WTC11 (cell line): ENCODE measurements at regions not wholly inside any gene's neighbourhood (a gene's known extent, or its start where the extent isn't known, plus 50 kb on each side); places are given as distances from the start of the nearest gene placed in this dataset.

ENCODE experiments used
- ATF1 ChIP-seq: sonication (generic); formaldehyde crosslinking; IDR thresholded peaks from 2 replicates; pipeline ENCODE4 v1.8.1; 2023; ENCODE audit warnings: mild to moderate bottlenecking, moderate library complexity, missing genetic modification reagents
- CREM ChIP-seq: sonication (generic); formaldehyde crosslinking; IDR thresholded peaks from 2 replicates; pipeline ENCODE4 v1.8.1; 2022; ENCODE audit warnings: mild to moderate bottlenecking, missing genetic modification reagents, moderate library complexity
- CTCF ChIP-seq: fragments of 200-600 bp; IDR thresholded peaks from 2 replicates; pipeline ENCODE4 v1.8.0; 2022; ENCODE audit warnings: antibody characterized with exemption
- JUN ChIP-seq: sonication (generic); formaldehyde crosslinking; IDR thresholded peaks from 2 replicates; pipeline ENCODE4 v1.8.0; 2023; ENCODE audit warnings: mild to moderate bottlenecking, missing genetic modification reagents
- NFE2L1 ChIP-seq: sonication (generic); formaldehyde crosslinking; IDR thresholded peaks from 2 replicates; pipeline ENCODE4 v1.8.1; 2023; ENCODE audit warnings: missing genetic modification reagents
- NR3C1 ChIP-seq: sonication (generic); formaldehyde crosslinking; conservative IDR thresholded peaks from 2 replicates; pipeline ENCODE4 v1.8.1; 2023; ENCODE audit warnings: low read depth, mild to moderate bottlenecking, missing genetic modification reagents
- SP1 ChIP-seq: sonication (generic); formaldehyde crosslinking; conservative IDR thresholded peaks from 2 replicates; pipeline ENCODE4 v1.8.1; 2022; ENCODE audit warnings: missing genetic modification reagents
- TEAD4 ChIP-seq: sonication (generic); formaldehyde crosslinking; IDR thresholded peaks from 2 replicates; pipeline ENCODE4 v1.8.0; 2022; ENCODE audit warnings: mild to moderate bottlenecking, missing genetic modification reagents
- USF2 ChIP-seq: sonication (generic); formaldehyde crosslinking; IDR thresholded peaks from 2 replicates; pipeline ENCODE4 v1.8.1; 2023; ENCODE audit warnings: mild to moderate bottlenecking, missing genetic modification reagents, moderate library complexity
- TF ChIP-seq, protein P1 (sequence below): sonication (generic); formaldehyde crosslinking; IDR thresholded peaks from 2 replicates; pipeline ENCODE4 v1.8.0; 2022; ENCODE audit warnings: missing genetic modification reagents

GRCh38 chr18:29062921-29063320, 886.0 kb upstream of the CDH2 start:
- TF ChIP-seq CTCF (no peak), TEAD4 (CRISPR knock-in tag) (no peak), NR3C1 (CRISPR knock-in tag) (no peak), USF2 (CRISPR knock-in tag) (no peak), NFE2L1 (CRISPR knock-in tag) (no peak), ATF1 (CRISPR knock-in tag) (no peak), SP1 (no peak), CREM (CRISPR knock-in tag) (no peak), JUN (CRISPR knock-in tag) (no peak)
- TF ChIP-seq, protein P1, sequence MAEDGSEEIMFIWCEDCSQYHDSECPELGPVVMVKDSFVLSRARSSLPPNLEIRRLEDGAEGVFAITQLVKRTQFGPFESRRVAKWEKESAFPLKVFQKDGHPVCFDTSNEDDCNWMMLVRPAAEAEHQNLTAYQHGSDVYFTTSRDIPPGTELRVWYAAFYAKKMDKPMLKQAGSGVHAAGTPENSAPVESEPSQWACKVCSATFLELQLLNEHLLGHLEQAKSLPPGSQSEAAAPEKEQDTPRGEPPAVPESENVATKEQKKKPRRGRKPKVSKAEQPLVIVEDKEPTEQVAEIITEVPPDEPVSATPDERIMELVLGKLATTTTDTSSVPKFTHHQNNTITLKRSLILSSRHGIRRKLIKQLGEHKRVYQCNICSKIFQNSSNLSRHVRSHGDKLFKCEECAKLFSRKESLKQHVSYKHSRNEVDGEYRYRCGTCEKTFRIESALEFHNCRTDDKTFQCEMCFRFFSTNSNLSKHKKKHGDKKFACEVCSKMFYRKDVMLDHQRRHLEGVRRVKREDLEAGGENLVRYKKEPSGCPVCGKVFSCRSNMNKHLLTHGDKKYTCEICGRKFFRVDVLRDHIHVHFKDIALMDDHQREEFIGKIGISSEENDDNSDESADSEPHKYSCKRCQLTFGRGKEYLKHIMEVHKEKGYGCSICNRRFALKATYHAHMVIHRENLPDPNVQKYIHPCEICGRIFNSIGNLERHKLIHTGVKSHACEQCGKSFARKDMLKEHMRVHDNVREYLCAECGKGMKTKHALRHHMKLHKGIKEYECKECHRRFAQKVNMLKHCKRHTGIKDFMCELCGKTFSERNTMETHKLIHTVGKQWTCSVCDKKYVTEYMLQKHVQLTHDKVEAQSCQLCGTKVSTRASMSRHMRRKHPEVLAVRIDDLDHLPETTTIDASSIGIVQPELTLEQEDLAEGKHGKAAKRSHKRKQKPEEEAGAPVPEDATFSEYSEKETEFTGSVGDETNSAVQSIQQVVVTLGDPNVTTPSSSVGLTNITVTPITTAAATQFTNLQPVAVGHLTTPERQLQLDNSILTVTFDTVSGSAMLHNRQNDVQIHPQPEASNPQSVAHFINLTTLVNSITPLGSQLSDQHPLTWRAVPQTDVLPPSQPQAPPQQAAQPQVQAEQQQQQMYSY (CRISPR knock-in tag): no peak
